Frontal cortex (tissue), 3 donors: ENCODE measurements at regions not wholly inside any gene's neighbourhood (a gene's known extent, or its start where the extent isn't known, plus 50 kb on each side); places are given as distances from the start of the nearest gene placed in this dataset.
"Not testable (repeated sequence)": the region's sequence is repeated elsewhere in the genome, so short reads cannot be mapped to it uniquely, and the experiment has no call there.

Source experiments
- DNase-seq, 2 donors: peaks; one replicate each; pipeline ENCODE4 v3.0.0; 2012; ENCODE audit warnings: low spot score in 2 of 2
- FAIRE-seq: peaks from 2 replicates; lab custom pipeline; 2012; peaks lifted over from hg19 to GRCh38; lab: Jason Lieb, UNC
- donor health status: control.
- donor health status: control.
- donor health status: control.

- DNase-seq (no peak), FAIRE-seq (no peak)
Measured at GRCh38 chr4:19227701-19228100, 1024.0 kb upstream of the SLIT2 start.

- peak in 1 of 2 donors; percentile 7 for DNase-seq
- peak; percentile 94 for FAIRE-seq
Measured at GRCh38 chr4:19224820-19225219, 1026.9 kb upstream of the SLIT2 start.

- DNase-seq (no peak), FAIRE-seq (no peak)
Measured at GRCh38 chr4:19216476-19216875, 1035.2 kb upstream of the SLIT2 start.

- FAIRE-seq (no peak), DNase-seq (no peak)
Measured at GRCh38 chr4:19214591-19215186, 1037.0 kb upstream of the SLIT2 start.

GRCh38 chr4:19213388-19213787, 1038.3 kb upstream of the SLIT2 start:
- FAIRE-seq: no peak
- DNase-seq: no peak

- FAIRE-seq: no peak
- DNase-seq: no peak
Measured at GRCh38 chr4:19205853-19206252, 1045.9 kb upstream of the SLIT2 start.

GRCh38 chr4:19197838-19198237, 1053.9 kb upstream of the SLIT2 start:
- not testable (repeated sequence) for FAIRE-seq, DNase-seq

- FAIRE-seq: no peak
Measured at GRCh38 chr4:19195696-19196095, 1056.0 kb upstream of the SLIT2 start.

GRCh38 chr4:19194672-19195071, 1057.0 kb upstream of the SLIT2 start:
- DNase-seq (no peak), FAIRE-seq (no peak)

More at GRCh38 chr4:19195696-19196095, 1056.0 kb upstream of the SLIT2 start:
- no peak for DNase-seq

GRCh38 chr4:19193274-19193981, 1058.3 kb upstream of the SLIT2 start:
- DNase-seq: no peak
- FAIRE-seq: no peak

- FAIRE-seq: no peak
- no peak for DNase-seq
Measured at GRCh38 chr4:19191979-19192650, 1059.6 kb upstream of the SLIT2 start.

GRCh38 chr4:19187691-19188090, 1064.0 kb upstream of the SLIT2 start:
- DNase-seq (no peak), FAIRE-seq (no peak)

- no peak for DNase-seq
- FAIRE-seq: no peak
Measured at GRCh38 chr4:19187096-19187495, 1064.6 kb upstream of the SLIT2 start.

GRCh38 chr4:19181631-19182030, 1070.1 kb upstream of the SLIT2 start:
- not testable (repeated sequence) for FAIRE-seq, DNase-seq

GRCh38 chr4:19178835-19179234, 1072.9 kb upstream of the SLIT2 start:
- DNase-seq (no peak), FAIRE-seq (no peak)

GRCh38 chr4:19177616-19178015, 1074.1 kb upstream of the SLIT2 start:
- FAIRE-seq (no peak), DNase-seq (no peak)

- FAIRE-seq: no peak
- no peak for DNase-seq
Measured at GRCh38 chr4:19171832-19172231, 1079.9 kb upstream of the SLIT2 start.

- DNase-seq (no peak), FAIRE-seq (no peak)
Measured at GRCh38 chr4:19167311-19167710, 1084.4 kb upstream of the SLIT2 start.

- FAIRE-seq (no peak), DNase-seq (no peak)
Measured at GRCh38 chr4:19164334-19164733, 1087.4 kb upstream of the SLIT2 start.

- DNase-seq (no peak), FAIRE-seq (no peak)
Measured at GRCh38 chr4:19159874-19160273, 1091.8 kb upstream of the SLIT2 start.

GRCh38 chr4:19158107-19158809, 1093.4 kb upstream of the SLIT2 start:
- no peak for DNase-seq
- FAIRE-seq: no peak
